RWPE1 (cell line): ENCODE measurements at regions not wholly inside any gene's neighbourhood (a gene's known extent, or its start where the extent isn't known, plus 50 kb on each side); places are given as distances from the start of the nearest gene placed in this dataset.
A peak's percentile ranks its signal among the peaks of the same experiment; 100 is the strongest.

ENCODE experiments used
- CTCF ChIA-PET: fragments of 350-600 bp; sonication (Branson Sonifier 250); formaldehyde crosslinking; extraction: SDS; loops from one replicate; lab custom pipeline; 2021; lab: Yijun Ruan, JAX
- POLR2A ChIA-PET: fragments of 400-600 bp; formaldehyde crosslinking; extraction: SDS; loops from one replicate; lab custom pipeline; 2020; ENCODE audit warnings: antibody characterized with exemption; ENCODE audit not compliant: low non-redundant PET; lab: Yijun Ruan, JAX
- DNase-seq: peaks from one replicate; pipeline ENCODE4 v3.0.0; 2012; ENCODE audit warnings: low spot score
- H3K27ac ChIP-seq: fragments of 450-650 bp; 2 replicates; pipeline ENCODE4 v1.5.1; 2017
- TF ChIP-seq, protein P1 (sequence below): fragments of 450-650 bp; conservative IDR thresholded peaks from 2 replicates; pipeline ENCODE4 v1.5.1; 2017; ENCODE audit warnings: low read depth, mild to moderate bottlenecking

DNA sequence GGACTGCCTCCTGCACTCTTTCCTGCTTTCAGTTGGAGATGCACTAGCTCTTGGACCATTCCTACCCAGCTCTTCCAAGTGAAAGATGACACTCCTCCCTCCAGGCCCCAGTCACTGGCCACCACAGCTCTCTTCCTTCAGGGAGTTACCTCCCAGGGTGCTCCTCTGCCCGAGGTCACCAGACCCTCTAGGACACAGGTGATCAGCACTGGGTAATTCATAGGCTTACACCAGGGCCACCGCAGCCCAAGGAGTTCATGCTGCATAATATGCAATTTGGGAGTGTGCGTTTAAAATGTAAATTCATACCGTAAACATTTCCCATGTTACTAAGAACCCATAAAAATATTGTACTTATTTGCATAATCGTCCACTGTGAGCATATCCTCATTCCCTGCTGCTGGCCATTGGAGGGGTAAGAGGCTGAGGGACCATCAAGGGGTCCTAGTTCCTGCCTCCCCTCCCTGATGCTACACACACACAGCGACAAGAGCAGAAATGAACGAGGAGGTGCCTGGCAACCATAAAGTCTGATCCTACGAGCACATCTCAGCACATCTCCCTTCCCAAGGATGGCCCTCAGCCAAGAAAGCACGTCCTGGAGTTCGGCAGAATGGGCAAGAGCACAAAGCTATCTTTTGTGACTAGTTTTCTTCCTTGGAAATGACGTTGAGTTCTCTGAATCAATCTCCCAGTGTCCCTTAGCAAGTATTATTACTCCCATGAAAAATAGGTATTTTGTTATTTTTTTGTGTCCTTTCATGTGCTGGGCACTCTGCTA lies 222.9 kb upstream of the RAB4A start:
- CTCF ChIA-PET, result interaction anchor here (0.6 kb wide), 1 partner anchor 52 kb away, joined by 3 read pairs; no protein-coding TSS in a partner anchor
- TF ChIP-seq, protein P1, sequence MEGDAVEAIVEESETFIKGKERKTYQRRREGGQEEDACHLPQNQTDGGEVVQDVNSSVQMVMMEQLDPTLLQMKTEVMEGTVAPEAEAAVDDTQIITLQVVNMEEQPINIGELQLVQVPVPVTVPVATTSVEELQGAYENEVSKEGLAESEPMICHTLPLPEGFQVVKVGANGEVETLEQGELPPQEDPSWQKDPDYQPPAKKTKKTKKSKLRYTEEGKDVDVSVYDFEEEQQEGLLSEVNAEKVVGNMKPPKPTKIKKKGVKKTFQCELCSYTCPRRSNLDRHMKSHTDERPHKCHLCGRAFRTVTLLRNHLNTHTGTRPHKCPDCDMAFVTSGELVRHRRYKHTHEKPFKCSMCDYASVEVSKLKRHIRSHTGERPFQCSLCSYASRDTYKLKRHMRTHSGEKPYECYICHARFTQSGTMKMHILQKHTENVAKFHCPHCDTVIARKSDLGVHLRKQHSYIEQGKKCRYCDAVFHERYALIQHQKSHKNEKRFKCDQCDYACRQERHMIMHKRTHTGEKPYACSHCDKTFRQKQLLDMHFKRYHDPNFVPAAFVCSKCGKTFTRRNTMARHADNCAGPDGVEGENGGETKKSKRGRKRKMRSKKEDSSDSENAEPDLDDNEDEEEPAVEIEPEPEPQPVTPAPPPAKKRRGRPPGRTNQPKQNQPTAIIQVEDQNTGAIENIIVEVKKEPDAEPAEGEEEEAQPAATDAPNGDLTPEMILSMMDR, result no peak
- no peak for DNase-seq
- POLR2A ChIA-PET, result no interaction called here
- no peak overlapping the region for H3K27ac ChIP-seq

DNA sequence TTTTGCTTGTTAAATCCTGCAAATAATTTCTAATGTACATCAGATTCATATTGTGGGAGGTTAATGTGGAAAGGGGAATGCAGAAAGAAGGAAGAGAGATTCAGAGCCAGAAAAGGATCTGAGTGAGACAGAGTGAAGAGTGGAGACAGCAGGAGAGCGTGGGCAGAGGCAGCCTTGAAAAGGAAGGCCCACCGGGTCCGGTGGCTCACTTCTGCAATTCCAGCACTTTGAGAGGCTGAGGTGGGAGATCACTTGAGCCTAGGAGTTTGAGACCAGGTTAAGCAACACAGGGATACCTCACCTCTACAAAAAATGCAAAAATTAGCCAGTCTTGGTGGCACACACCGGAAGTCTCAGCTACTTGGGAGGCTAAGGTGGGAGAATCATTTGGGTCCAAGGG lies 222.0 kb upstream of the RAB4A start:
- POLR2A ChIA-PET, result no interaction called here
- CTCF ChIA-PET, result no interaction called here
- no peak overlapping the region for H3K27ac ChIP-seq
- TF ChIP-seq, protein P1, result no peak
- no peak for DNase-seq

DNA sequence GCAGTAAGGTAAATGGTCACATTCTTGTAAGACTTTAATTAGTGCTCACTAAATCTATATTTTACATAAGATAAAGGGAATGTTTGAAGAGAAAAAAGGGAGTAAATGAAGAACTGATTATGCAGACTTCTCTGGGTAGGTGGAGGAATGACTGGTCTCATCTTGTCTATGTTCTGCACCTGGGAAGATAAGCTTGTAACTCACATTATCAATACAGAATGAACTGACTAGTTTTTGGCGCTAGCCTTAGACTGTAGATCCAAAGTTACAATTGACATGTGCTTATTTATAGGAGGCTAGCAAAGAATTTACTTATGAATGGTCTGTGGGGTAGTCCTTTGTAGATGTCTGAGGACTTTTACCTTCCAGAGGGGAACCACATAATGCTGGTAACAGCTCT lies 214.9 kb upstream of the RAB4A start:
- CTCF ChIA-PET, result no interaction called here
- POLR2A ChIA-PET, result no interaction called here
- DNase-seq, result no peak
- TF ChIP-seq, protein P1, result no peak
- H3K27ac ChIP-seq, result no peak overlapping the region

DNA sequence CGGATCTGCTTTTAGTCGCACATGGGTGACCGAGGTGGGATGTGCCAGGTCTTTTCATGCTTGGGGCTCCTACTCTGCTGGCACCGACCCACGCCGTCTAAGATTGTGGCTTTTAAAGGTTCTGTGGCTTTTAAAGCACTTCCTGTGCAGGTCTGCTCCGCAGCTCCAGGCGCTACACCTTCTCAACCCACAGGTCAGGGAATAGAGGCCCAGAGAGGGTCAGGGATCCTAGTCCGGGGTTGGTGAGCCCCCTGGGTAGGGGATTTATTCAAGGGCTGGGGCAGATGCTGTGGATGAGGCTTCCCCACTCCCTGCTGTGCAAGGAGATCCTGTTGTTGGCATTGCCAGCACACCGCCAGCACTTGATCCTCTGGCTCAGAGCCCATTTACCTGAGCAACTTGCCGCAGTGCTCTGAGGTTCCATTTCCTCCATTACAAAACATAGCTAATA lies 212.8 kb upstream of the RAB4A start:
- DNase-seq, result no peak
- no peak overlapping the region for H3K27ac ChIP-seq
- ChIA-PET POLR2A (no interaction called here), CTCF (interaction anchor here (0.6 kb wide), 1 partner anchor 342 kb away, joined by 3 read pairs; no protein-coding TSS in a partner anchor)
- TF ChIP-seq, protein P1, result no peak

DNA sequence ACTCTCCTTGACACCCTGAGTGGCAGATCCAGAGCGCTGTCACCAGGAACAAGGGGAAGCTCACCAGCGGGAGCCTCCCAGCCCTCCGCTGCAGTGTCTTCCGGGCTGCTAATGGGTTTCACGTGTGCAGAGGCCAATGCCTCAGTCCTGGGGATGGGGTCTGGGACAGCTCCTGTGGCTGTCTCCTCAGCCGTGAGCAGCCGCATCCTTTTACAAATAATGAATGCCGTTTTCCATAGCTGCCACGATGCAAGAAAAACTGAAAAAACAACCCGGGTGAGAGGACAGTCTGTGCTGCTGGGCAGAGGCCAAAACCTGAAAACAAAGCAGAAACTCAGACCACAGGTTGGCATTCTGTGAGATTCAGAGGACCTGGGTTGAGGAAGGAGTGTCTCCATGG lies 212.2 kb upstream of the RAB4A start:
- no peak for DNase-seq
- TF ChIP-seq, protein P1, result no peak
- H3K27ac ChIP-seq, result no peak overlapping the region
- ChIA-PET POLR2A (no interaction called here), CTCF (interaction anchor here (0.6 to 1.0 kb wide), 2 partner anchors 17 to 343 kb away, joined by 3 to 4 read pairs; no protein-coding TSS in a partner anchor)

DNA sequence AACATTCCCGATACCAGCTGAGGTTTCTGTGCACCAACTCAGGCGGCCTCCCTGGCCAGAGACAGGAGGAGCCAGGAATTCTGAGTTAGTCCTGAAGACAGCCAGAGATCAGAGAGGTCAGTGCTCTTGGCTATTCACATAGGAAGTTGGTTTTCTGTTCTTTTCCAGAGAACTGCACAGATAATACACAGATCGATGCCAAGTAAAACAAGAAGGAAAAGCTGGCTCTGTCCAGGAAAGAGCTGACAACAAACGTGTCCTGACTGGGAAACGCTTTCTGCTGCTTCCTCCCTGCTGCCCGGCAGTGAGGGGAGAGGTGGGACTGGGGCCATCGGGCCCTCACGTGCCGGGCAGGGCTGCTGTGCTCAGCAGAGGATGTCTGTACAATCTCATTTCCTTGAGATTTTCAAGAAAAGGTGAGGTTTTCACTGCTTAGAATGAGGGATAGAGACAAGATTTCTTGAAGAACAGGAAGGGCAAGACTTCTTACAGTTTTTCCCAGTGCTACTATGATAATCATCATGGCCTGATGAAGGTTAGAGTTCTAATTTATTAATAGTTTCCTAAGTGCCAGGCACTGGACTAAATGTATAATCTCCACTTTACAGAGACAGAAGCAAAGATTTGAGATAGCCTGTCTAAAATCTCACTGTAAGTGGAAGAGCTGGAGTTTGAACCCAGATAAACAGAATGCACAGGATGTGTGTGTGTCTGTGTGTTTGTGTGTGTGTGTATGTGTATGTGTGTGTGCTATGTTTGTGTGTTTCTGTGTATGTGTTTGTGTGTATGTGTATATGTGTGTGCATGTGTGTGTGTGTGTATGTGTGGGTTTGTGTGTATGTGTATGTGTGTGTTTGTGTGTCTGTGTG lies 211.0 kb upstream of the RAB4A start:
- TF ChIP-seq, protein P1, result no peak
- no peak for DNase-seq
- ChIA-PET CTCF (interaction anchor here (1.0 kb wide), 1 partner anchor 18 kb away, joined by 4 read pairs; no protein-coding TSS in a partner anchor), POLR2A (no interaction called here)
- peak overlapping the region; percentile 51 for H3K27ac ChIP-seq
